HG03103 (cell line): ENCODE measurements at regions not wholly inside any gene's neighbourhood (a gene's known extent, or its start where the extent isn't known, plus 50 kb on each side); places are given as distances from the start of the nearest gene placed in this dataset.

Experiments
- ATAC-seq: cut with Tn5 transposase; IDR thresholded peaks from one replicate; pipeline ENCODE4 v1.9.1; 2021; ENCODE audit warnings: low read depth; ENCODE audit not compliant: unreplicated experiment

DNA sequence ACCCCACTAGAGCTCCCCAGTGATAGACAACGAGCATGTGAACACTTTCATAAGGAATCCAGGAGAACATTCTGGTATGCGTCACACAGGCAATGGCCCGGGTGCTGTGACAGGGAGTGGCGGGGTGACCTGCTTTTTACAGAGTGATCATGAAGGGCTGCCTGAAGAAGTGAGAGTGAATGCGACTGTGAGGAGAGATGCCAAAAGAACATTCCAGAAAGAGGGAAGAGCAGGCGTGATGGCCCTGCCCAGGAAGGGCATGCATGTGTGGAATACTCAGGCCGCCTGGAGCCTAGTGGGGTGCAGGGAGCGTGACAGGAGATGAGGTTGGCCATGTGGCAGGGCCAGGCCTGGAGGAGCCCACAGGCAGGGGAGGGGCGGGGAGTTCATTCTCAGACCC is 53.8 kb downstream of the FZD10 start:
- ATAC-seq: no peak

DNA sequence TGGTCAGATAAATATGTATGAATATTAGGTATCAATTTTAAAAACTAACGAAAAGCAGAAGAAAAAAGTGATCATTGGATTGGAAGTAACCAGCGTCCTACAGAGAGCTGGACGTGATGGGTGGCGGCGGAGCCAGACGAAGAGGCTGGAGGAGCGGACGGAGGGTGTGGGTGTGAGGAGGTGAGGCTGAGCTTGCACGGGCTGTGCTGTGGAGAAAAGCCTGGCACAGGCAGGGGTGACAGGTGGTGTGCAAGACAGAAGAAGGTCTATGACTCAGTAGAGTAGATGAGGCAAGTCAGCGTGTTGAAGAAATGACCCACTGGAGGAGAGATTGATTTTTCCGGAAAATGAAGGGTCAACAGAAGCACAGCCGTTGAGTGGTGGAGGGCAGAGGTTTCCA is 56.4 kb downstream of the FZD10 start:
- ATAC-seq: no peak

DNA sequence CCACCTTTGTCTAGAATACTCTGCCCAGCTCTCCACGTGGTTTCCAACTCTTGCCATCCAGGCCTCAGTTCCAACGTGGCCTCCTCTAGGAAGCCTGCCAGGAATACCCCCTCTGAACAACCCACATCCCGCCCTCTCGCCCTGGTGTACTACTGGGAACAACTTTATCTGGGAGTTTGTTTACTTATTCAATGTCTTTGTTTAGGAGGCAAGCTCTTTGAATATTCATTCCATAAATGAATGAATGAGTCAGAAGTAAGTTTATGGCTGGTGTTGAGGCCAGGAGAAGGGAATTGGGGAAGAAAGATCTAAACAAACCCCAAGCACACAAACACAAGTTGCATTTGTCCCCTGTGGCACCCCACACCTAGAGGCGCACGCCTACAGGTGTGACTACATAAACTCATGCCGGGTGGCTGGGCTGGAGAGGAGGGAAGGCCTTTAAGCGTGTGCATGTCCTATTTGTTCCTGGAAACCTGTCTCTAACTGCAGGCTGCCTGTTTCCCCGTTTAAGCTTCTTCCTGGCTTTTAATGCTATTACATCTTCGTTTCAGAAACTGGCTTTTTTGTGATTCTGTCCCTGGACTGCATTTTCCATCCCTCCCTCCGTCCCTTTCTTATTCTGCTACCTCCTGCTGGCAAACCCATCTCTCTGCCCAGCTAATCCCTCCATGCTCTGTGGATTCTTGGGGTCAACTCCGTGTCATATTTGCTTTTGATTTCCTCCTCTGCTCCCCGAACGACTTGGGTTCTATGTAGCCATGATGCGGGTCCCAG is 57.9 kb downstream of the FZD10 start:
- ATAC-seq: no peak

DNA sequence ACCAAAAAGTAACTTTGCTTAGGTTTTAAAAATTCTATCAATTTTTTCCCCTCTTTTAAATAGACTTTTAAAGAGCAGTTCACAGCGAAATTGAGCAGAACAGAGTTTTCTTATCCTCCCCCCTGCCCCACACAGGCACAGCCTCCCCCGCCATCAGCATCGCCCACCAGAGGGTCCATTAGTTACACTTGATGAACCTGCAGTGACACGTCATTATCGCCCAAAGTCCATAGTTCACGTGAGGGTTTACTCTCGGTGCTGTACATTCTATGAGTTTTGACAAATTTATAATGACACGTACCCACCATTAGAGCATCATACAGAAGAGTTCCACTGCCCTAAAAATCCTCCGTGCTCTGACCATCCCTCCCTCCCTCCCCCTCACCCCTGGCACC is 58.4 kb downstream of the FZD10 start:
- ATAC-seq: no peak

DNA sequence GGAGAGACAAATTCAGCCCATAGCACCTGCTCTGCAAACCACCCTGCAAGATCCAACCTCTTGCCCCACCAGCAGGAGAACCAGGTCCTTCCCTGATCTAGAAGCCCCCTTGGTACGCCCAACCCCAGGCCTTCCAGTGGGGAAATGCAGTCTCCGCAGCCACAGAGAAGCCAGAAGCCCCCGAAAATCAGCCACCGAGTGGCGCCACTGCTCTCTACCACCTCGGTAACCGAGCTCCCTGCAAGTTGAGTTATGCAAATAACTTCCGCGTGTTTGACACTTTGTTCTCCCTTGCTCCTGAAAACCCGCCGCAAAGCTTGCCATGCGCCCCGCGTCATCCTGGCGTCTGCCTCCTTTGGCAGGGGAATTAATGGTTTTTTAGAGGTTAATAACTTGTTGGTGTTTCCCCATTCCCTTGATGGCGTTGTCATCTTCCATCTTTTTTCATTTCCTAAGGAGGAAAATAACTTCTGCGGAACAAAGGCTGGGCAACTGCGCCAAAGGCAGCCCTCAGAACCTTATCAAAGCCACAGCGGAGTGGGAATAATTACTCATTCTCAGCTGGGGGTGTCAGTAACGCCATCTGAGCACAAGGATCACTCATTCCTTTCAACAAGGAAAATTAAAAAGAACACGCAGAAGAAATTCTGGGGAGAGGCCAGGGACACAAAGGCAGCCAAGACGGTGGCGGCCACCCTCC is 60.4 kb downstream of the FZD10 start:
- ATAC-seq: no peak

DNA sequence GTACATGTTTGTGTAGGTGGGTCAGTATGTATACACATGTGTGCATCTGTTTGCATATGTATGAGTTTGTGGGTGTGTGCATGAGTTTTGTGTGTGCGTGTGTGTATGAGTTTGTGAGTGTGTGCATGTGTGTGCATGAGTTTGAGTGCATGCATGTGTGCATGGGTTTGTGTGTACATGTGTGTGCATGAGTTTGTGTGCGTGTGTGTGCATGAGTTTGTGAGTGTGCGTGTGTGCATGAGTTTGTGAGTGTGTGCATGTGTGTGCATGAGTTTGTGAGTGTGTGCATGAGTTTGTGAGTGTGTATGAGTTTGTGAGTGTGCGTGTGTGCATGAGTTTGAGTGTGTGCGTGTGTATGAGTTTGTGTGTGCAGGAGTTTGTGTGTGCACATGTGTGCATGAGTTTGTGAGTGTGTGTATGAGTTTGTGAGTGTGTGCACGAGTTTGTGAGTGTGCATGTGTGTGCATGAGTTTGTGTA is 61.5 kb downstream of the FZD10 start:
- ATAC-seq: no peak

DNA sequence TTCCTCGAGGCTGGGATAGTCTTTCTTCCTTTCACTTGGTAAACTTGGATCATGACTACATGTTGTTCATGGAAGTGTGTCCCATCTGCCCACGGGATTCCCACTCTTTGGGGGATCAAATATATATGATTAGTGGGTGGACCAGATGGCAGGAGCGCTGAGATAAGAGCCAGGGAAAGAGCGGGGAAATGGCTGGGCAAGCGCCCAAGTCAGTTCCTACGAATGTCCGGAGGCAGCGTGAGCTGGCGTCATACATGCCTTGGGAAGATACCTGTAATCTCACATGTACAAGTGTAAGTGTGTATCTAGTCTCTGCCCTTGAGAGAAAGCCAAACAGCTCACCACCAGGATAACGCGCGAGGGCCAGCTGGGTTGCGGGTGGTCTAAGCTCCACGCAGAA is 62.3 kb downstream of the FZD10 start:
- no peak for ATAC-seq

DNA sequence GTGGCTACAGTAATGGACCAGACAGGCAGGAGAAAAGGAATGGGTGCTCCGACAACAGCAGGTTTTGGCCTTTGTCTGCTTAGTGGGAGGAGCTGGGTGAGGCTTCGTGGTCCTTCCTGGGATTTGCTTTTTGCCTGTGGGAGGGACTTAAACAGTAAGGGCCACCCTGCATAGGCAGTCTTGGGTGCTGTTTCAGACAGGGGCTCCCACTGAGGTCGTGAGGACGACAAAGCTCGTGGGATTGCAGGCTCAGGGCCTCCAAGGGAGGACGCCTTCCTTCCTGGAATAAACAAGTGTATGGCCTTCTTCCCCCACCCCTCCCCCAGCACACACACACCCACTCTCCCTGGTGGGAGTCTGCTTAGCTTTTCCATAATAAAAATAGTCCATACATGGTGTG is 63.1 kb downstream of the FZD10 start:
- ATAC-seq: no peak

DNA sequence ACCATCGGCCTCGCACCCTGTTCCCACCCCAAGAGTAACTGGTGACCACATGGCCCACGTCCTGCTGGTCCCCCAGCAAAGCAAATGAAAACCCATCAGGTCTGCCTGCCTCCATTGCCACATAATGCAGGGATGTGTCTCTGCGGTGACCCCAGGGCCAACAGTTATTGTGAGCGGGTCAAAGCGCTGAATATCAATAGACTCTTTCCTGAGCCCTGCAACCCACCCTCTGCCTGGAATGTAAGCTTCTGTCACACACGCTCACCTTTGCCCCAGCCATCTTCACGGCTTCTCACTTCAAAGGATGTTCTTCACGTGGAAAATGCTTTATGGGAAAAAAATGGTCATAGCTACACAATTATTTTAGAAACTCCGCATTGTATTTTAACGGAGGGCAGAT is 63.9 kb downstream of the FZD10 start:
- no peak for ATAC-seq

DNA sequence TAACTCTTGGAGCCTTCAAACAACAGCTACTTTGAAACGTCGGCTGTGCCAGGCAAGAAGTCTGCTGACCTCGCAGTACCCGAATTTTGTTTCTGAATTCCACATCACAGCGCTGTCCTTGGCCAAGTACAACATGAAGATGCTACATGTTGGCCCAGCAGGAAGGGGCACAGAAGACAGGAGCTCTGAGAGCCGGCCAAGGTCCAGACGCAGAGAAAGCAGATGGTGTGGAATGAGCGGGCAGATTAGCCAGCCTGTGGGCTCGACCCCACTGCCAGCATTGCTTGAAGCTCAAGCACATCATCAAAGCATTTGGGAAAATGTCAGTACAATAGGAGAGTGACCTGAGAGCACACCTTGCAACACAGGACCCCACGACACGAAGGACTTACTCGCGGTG is 64.5 kb downstream of the FZD10 start:
- no peak for ATAC-seq

DNA sequence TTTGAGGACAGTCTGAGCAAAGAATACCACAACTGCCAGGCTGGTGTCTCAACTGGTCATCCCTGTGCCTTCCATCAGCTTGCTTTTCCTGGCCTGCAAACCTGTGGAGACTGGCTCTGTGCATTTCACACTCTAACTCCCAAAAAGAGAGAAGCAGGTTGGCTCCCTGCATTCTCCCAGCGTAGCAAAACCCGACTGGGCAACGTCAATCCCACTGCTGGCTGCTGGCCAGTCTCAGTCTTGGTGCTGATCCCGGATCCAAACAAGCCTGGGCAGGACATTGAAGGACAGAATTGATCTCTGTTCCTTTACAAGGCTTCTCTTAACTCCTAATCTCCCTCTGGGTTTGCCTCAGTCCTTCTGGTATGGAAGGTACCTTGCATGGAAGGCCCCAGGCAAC is 65.4 kb downstream of the FZD10 start:
- ATAC-seq: no peak

DNA sequence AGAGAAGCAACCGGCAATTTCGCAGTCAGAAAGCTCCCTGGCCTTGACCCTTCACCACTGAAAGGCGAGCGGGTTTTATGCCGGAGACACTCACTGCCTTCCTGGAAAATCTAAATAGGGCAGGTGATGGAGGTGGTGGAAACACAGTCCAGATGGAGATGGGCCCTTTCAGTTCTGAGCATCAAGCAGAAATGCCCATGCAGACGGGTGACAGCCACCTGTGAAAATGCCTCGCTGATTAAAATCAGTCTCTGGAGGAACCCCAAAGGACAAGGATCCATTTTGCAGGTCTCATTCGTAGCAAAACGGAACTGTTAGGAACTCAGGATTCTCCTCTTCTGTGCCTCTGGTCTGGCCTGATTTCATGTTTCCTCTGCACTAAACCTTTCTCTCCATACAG is 74.2 kb downstream of the FZD10 start:
- no peak for ATAC-seq

DNA sequence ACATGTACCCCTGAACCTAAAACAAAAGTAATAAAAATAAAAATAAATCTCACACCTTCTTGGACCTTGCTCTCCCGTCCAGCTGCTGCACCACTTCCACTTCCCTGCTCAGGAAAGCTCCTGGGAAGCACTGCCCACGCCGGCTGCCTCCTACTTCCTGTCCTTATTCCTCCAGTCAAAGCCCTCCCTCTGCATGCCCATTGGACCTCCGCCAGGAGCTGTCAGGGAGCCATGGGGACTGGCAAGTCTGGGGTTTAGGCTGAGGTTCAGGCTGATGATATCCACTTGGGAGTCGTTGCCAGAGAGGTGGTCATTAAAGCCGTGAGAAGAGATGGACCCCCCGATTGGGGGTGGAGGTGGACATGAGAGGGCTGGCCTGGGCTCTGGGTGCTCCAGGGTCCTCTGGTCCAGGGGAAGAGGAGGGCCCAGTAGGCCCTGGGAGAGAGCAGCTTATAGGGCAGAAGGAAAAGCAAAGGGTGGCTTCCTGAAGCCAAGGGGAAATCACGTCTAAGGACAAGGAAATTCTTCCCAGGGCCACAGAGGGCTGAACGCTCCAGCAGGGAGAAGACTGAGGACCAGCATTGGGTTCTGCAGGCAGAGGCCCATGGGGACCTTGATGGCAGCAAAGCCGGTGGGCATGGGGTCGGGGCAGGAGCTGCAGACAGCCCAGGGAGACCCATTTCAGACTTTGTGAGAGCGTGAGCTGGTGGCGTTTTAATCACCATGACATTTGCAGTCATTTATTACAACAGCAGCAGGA is 78.7 kb downstream of the FZD10 start:
- ATAC-seq: no peak

DNA sequence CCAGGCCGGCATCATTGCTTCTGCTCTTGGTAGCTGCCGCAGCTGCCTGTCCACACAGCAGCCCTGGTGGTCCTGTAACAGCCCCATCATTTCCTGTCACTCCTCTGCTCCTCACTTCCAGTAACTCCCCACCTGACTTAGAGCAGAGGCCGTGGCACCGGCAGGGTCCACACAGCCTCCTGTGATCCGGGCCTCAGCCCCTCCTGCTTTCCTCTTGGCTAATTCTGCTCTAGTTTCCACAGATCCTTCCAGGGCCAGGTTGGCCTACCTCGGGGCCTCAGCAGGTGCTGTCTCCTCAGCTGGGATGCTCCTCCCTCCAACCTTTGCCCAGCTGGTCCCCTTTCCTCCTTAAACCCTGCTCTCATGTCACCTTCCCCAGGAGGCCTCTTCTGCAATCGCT is 80.2 kb downstream of the FZD10 start:
- ATAC-seq: no peak

DNA sequence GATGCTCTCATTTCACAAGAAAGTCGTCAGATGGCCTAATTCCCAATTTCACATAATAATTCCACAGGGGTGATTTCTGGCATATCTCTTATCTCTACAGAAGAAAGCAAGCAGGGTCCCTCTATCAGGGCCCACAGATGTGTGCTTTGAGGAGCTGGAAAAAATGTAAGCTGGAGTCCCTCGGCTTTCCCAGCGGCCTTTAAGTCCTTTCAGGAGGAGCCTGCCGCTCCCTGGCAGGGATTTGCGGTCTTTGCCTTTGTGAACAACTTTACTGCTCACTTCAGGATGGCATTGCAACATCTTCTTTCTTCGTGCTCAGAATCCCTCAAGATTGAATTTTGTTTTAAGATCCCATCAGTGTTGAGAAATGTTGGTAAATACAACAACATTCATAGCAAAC is 83.0 kb downstream of the FZD10 start:
- no peak for ATAC-seq

DNA sequence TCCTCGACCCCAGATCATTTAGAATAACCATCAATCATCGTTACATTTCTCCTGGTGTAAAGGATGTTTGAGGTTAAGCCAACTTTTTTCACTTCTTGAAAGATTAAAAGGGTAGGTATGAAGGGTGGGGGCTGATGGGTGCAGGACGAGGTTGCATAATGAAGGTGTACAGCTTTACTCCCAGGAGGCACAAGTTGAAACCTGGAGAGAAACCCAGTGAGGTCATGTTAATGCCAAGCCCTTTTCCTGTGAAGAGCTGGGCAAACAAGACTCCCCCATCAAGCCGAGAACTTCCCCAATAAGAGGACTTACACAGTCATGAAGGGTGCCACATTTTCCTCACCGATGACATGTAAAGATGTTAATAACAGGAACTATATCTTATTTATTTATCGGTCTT is 84.3 kb downstream of the FZD10 start:
- ATAC-seq: no peak

DNA sequence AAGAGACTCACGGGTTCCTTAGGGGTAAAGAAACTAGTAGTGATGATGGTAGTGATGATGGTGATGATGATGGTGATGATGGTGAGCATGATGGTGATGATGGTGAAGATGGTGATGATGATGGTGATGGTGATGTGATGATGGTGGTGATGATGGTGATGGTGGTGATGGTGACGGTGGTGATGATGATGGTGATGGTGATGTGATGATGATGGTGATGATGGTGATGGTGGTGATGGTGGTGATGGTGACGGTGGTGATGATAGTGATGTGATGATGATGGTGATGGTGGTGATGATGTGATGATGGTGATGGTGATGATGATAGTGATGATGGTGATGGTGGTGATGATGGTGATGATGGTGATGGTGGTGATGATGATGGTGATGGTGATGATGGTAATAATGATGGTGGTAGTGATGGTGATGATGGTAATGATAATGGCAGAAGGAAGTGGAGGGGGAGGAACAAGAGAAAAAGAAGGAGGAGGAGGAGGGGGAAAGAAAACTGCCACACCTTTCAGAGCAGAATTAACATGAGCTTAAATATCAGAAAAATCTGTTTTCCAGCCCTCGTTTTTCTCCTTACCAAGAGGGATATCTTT is 85.5 kb downstream of the FZD10 start:
- ATAC-seq: no peak

DNA sequence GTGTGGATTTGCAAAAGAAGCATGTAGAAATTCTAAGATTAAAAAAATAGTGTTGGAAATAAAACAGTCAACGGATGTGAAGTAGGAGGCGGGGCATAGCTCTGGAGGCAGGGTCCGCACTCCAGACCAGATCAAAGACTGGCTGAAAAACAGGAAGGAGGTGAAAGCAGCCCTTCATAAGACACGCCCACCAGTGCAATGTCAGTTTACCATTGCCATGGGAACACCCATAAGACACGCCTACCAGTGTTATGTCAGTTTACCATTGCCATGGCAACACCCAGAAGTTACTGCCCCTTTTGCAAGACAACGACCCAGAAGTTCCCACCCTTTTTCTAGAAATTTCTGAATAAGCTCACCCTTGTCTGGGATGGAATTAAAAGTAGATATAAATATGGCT is 87.1 kb downstream of the FZD10 start:
- ATAC-seq: no peak

DNA sequence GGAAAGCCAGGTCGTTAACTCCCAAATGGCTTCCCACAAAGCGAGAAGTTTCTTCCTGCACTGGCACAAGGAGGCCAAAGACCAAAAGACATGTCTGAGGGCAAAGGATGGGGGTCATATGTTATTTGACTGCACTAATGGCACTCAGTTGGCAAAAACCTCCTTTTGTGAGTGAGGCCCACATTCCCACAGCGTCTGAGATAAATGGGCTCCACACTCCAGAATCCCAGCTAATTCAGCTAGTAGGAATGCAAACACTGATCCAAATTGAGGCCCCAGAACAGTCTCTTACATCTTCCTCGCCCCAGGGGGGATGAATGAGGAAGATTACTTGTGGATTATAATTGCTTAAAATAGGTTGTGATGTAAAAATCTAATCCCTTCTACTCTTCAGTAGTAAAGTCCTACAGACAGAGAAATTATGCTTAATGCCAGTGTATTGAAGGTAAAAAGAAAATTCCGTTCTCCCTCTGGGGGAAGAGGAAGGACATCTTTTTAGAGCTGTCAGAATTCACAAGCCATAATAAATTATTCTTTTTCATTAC is 86.4 kb upstream of the PIWIL1 start:
- ATAC-seq: no peak

DNA sequence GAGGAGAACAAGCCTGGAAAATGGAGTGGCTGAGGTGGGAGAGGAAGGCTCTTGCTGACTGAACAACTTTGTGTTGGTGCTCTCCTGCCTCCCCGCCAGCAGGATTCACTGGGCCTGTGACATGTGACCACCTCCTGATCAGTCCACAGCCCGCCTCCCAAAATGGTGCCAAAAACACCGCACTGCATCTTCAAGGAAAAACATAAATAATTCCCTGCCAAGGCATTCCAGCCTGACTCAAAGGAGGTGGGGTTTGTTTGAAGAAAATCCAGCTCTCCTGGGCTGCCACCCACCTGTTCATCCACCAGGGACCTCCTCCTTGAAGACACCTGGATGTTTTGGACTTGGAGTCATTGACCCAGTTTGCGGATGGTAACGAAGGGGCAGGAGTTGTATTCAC is 83.8 kb upstream of the PIWIL1 start:
- no peak for ATAC-seq
